NCI-H524 treated with DMSO at 0.1 percent for 48 hours (cell line): ENCODE measurements at regions not wholly inside any gene's neighbourhood (a gene's known extent, or its start where the extent isn't known, plus 50 kb on each side); places are given as distances from the start of the nearest gene placed in this dataset.

Experiments used
- DNase-seq: peaks from one replicate; lab custom pipeline; 2025; lab: John Stamatoyannopoulos, UW

GRCh38 chr2:103810875-103811274 lies 1043.0 kb upstream of the POU3F3 start:
- DNase-seq: no peak

- no peak for DNase-seq
Observed at GRCh38 chr2:103814016-103814415, 1039.9 kb upstream of the POU3F3 start.

GRCh38 chr2:103815731-103816130 lies 1038.2 kb upstream of the POU3F3 start:
- no peak for DNase-seq

GRCh38 chr2:103817746-103818145 lies 1036.2 kb upstream of the POU3F3 start:
- no peak for DNase-seq

DNA sequence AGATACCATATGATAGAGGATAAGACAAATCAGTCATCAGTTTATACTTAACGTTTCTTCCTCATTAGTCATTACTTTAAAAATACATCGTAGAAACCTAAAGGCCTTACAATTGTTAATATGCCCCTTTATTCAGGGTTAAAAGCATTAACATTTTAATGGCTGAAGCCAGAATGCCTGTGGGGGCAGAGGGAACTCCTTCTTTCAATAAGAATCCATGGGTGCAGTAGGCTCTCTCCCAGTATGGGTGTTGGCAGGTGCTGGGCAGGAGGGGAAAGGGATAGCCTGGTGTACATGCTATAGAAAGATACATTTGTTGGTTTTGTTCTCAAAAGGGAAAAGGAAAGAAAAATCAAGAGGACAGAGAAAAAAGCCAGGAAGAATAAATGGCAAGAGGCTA lies 1035.7 kb upstream of the POU3F3 start:
- no peak for DNase-seq

DNA sequence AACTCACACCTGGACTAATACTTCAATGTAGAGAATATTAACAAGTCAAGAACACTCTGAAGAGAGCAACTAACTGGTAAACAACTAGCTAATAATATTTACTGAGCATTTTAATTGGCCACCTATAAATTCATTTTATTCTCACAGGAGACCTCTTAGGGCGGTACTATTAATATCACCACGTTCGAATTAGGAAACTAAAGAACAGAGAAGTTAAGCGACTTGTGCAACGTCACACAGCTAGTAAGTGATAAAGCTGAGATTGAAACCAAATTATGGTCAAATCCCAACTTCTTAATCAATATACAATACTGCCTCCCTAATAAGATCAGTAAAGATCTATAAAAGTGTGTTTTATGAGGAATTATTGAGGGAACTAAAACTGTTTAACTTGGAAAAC lies 1034.3 kb upstream of the POU3F3 start:
- no peak for DNase-seq

- no peak for DNase-seq
Observed at GRCh38 chr2:103823847-103824246, 1030.1 kb upstream of the POU3F3 start.

DNA sequence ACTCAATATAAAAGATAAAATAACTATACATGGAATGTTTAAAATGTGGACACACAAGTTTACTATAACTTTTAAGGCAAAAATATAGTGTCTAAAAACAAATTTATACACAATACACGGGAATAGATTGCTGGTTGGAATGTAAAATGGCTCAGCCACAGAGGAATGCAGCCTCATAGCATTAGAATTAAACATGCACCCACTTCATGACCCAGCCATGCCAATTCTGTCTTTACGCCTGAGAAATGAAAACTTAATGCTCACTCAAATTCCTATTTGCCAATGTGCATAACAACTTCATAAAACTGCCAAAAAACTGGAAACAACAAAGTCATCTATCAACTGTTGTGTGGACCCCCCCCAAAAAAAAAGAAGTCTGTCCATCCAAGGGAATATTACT lies 1006.6 kb upstream of the POU3F3 start:
- DNase-seq: no peak

GRCh38 chr2:103859238-103859637 lies 994.7 kb upstream of the POU3F3 start:
- DNase-seq: no peak

- DNase-seq: no peak
Observed at GRCh38 chr2:103860016-103860415, 993.9 kb upstream of the POU3F3 start.

GRCh38 chr2:103868396-103868795 lies 985.5 kb upstream of the POU3F3 start:
- DNase-seq: no peak

- DNase-seq: no peak
Observed at GRCh38 chr2:103873716-103874351, 980.1 kb upstream of the POU3F3 start.

GRCh38 chr2:103875131-103875530 lies 978.8 kb upstream of the POU3F3 start:
- no peak for DNase-seq

GRCh38 chr2:103875531-103875930 lies 978.4 kb upstream of the POU3F3 start:
- no peak for DNase-seq

- DNase-seq: no peak
Observed at GRCh38 chr2:103876611-103877010, 977.3 kb upstream of the POU3F3 start.

DNA sequence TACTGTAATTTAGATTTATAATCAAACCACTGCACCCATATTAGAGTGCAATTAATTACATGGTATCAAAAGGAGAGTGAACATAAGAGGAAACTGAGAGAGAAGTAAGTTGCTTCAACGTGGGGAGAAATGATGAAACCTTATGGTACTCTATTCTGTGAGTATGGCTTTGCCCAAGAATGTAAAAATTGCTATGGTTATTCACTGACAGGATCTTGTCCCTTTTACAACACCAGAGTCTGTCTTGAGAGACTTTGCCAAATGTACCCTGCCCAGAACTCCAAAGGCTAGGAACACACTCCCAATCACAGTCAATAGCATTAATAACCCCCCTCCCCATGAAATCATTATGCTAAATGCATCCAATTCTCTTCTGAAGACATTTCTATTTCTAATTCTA lies 974.8 kb upstream of the POU3F3 start:
- DNase-seq: no peak

DNA sequence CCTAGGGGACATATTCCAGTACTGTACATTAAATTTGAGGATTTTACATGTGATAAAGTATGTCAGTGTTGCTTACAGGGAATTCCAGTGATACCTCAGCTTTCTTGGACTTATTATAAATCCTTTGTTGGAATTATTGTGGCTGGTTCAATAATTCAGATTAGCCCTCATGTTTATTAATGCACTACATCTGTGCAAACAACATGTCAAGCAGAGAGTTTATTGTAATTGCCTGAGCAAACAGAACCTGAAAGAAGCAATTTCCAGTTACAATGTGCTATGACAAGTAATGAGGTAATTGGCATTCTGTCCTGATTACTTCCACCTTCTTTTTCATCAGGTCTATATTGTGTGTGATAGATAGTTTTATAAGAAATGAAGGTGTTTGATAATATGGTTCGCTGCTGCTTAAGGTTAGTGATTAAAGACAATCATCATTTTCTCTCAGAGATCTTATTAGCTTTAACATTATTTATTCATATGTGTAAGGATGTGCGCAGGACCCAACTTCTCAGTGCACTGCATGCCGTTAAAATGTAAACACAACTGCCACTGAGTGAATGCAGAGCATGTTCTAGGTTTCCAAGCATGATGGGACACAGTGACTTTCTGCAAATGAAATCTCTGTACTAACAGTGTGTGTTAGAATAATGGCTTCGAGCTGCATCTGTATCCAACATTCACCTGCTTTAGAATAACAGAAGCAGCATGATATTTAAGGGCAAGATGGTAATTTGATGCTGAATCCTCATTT lies 973.7 kb upstream of the POU3F3 start:
- no peak for DNase-seq

DNA sequence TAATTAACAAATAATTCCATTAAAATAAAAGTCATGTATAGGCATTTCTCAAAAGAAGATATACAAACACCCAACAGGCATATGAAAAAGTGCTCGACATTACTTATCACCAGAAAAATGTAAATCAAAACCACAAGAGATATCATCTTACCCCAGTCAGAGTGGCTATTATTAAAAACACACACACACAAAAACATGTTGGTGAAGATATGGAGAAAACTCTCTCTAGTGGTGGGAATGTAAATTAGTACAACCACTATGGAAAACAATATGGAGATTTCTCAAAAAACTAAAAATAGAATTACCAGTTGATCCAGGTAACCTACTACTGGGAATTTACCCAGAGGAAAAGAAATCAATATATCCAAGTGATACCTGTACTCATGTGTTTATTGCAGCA lies 966.3 kb upstream of the POU3F3 start:
- DNase-seq: no peak

GRCh38 chr2:103896182-103896581 lies 957.7 kb upstream of the POU3F3 start:
- DNase-seq: no peak

- no peak for DNase-seq
Observed at GRCh38 chr2:103898561-103898960, 955.4 kb upstream of the POU3F3 start.

- DNase-seq: no peak
Observed at GRCh38 chr2:103902347-103902746, 951.6 kb upstream of the POU3F3 start.

DNA sequence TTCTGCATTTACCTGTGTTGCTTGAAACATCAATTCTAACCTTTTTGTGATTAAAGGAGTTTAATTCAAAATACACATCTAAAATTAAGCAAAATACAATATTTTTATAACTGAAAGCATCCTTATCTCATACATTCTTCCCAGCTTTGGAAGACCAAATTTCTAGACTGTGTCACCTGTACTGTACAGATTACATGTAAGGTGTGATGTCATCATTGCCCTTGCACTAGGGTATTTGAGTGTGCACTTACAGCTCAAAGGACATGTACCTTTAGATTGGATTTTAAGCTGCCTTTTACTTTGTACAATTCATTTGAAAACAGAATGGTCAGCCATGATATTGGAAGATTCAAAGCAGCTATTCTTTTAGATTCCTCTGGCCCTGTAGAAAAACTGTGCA lies 932.8 kb upstream of the POU3F3 start:
- no peak for DNase-seq

DNA sequence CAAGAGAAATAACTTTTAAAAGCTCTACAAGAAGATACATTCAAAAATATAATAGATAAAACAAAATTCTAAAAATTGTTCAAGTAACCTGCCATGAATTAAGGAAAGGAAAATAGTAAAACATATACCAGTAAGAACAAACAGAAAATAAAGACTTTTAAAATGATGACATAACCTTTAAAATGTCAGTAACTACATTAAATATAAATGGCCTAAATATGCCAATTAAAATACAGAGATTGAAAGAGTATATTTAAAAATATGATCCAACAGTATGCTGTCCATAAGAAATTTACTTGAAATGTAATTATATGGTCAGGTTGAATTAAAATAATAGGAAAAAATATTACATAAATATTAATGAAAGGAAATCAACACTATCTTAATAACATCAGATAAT lies 911.7 kb upstream of the POU3F3 start:
- no peak for DNase-seq

DNA sequence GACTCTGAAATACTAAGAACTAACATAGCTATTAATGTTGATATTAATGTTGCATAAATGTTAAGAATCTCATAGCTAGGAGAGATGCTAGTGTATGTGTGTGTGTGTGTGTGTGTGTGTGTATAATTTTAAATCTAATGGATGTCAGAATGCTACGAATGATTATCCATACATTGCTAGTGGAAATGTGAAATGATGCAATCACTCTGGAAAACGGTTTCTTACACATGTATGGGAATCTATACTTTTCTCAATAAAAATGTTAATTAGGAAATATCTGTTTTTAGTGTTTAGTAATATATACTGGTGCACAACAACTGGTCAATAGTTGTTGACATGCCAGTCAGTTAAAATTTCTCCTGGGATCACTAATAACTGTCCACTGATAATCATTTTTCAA lies 908.8 kb upstream of the POU3F3 start:
- no peak for DNase-seq
